ENCODE measurements at regions not wholly inside any gene's neighbourhood (a gene's known extent, or its start where the extent isn't known, plus 50 kb on each side); places are given as distances from the start of the nearest gene placed in this dataset.

DNA sequence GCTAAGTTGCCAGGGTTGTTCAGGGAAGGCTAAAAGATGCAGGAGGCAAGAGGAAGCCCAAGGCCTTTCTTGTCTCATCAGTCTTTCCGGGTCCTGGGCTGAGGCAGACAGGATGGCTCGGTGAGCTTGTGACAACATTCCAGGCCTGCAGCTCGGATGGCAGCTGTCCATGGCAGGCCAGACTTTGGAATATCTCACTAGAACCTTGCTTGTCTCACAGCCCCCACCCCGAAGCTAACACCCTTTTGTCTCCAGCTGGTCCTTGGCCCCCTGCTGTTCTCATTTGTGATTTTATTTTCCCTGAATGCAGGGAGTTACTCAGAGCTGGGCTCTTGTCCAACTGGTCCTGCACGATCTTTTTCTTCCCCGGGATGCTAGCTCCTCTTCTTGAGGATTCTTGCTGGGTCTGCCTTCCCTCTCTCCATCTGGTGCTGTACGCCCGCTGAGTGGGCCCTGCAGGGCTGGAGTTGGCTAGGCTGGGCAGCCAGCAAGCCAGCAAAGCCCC is 477.2 kb upstream of the CAMK1G start:
- TF ChIP-seq POLR2AphosphoS5 (IDR thresholded peaks at IDR 0.05) (no peak), EP300 (IDR thresholded peaks at IDR 0.05) (no peak), POLR2A (IDR thresholded peaks at IDR 0.05) (no peak)
- TF ChIP-seq, protein P1, sequence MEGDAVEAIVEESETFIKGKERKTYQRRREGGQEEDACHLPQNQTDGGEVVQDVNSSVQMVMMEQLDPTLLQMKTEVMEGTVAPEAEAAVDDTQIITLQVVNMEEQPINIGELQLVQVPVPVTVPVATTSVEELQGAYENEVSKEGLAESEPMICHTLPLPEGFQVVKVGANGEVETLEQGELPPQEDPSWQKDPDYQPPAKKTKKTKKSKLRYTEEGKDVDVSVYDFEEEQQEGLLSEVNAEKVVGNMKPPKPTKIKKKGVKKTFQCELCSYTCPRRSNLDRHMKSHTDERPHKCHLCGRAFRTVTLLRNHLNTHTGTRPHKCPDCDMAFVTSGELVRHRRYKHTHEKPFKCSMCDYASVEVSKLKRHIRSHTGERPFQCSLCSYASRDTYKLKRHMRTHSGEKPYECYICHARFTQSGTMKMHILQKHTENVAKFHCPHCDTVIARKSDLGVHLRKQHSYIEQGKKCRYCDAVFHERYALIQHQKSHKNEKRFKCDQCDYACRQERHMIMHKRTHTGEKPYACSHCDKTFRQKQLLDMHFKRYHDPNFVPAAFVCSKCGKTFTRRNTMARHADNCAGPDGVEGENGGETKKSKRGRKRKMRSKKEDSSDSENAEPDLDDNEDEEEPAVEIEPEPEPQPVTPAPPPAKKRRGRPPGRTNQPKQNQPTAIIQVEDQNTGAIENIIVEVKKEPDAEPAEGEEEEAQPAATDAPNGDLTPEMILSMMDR (IDR thresholded peaks at IDR 0.05) = no peak

Measured in sigmoid colon (tissue), 4 donors.